ENCODE measurements at regions not wholly inside any gene's neighbourhood (a gene's known extent, or its start where the extent isn't known, plus 50 kb on each side); places are given as distances from the start of the nearest gene placed in this dataset.

GRCh38 chr4:31461421-31461820 lies 741.3 kb downstream of the PCDH7 start:
- no peaks in the 10 kb centered on the region; the same call in 1 of the 2 replicates for H3K4me1 ChIP-seq (ENCODE audit: insufficient read depth, low read length)
- Mint-ChIP-seq H3K27ac (no peak overlapping the region), H3K4me3 (no peak overlapping the region), H3K36me3 (ENCODE audit: insufficient read depth in 1 of 3, low read depth in 3 of 3) (peaks cover 3 to 18% (median 3%) of the 10 kb centered on the region in 3 experiments; a peak in 6 of 7 replicates), H3K27me3 (ENCODE audit: low read depth) (no peaks in the 10 kb centered on the region), H3K4me1 (peaks cover 4 to 7% of the 10 kb centered on the region in 2 experiments; a peak in 3 of 4 replicates), H3K9me3 (peaks cover 5 to 16% of the 10 kb centered on the region in 2 experiments; a peak in 4 of 5 replicates)
- H2BK20ac ChIP-seq (ENCODE audit: low read depth, low read length, poor library complexity, severe bottlenecking): no peak overlapping the region
- no peak overlapping the region for H2BK120ac ChIP-seq (ENCODE audit: low read depth, low read length, poor library complexity, severe bottlenecking)
- TF ChIP-seq CTCF (conservative IDR thresholded peaks at IDR 0.05): no peak
- no peaks in the 10 kb centered on the region for H3K79me2 ChIP-seq (ENCODE audit: insufficient read depth, low read length)
- H3K27me3 ChIP-seq (ENCODE audit: insufficient read depth, low read length): no peaks in the 10 kb centered on the region
- no peak overlapping the region for H4K5ac ChIP-seq (ENCODE audit: insufficient read length, low read depth, low read length)
- H3K23me2 ChIP-seq (ENCODE audit: insufficient read length, low read depth, low read length, poor library complexity, severe bottlenecking): no peaks in the 10 kb centered on the region
- no peak overlapping the region for H3K27ac ChIP-seq (ENCODE audit: insufficient read length, low read depth, low read length)
- DNase-seq: no peak
- no peak overlapping the region for H3K9ac ChIP-seq (ENCODE audit: extremely low read depth, insufficient read length, low read length)
- no peak overlapping the region for H3K23ac ChIP-seq (ENCODE audit: insufficient read length, low read depth, low read length)
- no peak overlapping the region for H4K91ac ChIP-seq (ENCODE audit: insufficient read length, low read depth, low read length)
- H2AFZ ChIP-seq (ENCODE audit: low read length): no peak overlapping the region
- no peak overlapping the region for H2BK15ac ChIP-seq (ENCODE audit: low read depth, low read length)
- H3K18ac ChIP-seq (ENCODE audit: insufficient read length, low read depth, low read length): no peak overlapping the region
- no peak overlapping the region for H2AK5ac ChIP-seq (ENCODE audit: insufficient read length, low read length)
- no peaks in the 10 kb centered on the region for H3K79me1 ChIP-seq (ENCODE audit: insufficient read depth, low read depth, low read length, poor library complexity, severe bottlenecking)
- no peak overlapping the region for H3T11ph ChIP-seq (ENCODE audit: low read length)
- no peak overlapping the region for H4K8ac ChIP-seq (replicated peaks; ENCODE audit: insufficient read length, low read depth, low read length)
- H2BK12ac ChIP-seq (ENCODE audit: insufficient read length, low read depth, low read length): no peak overlapping the region
- H3K4ac ChIP-seq (ENCODE audit: low read depth, low read length): no peak overlapping the region
- H2BK5ac ChIP-seq (ENCODE audit: insufficient read length, low read length): no peak overlapping the region
- H3K56ac ChIP-seq (ENCODE audit: insufficient read length, low read depth, low read length): no peak overlapping the region
- no CpG with 5 or more reads among the region's 5 CpGs for WGBS (ENCODE audit: extremely low coverage, insufficient read length, low lambda C conversion rate)
- H3K4me2 ChIP-seq (ENCODE audit: insufficient read depth, insufficient read length, low read length): no peak overlapping the region
- H3K9me3 ChIP-seq (ENCODE audit: control insufficient read depth, low read depth, low read length): no peaks in the 10 kb centered on the region
- H3K14ac ChIP-seq (ENCODE audit: insufficient read depth, low read length): no peak overlapping the region
- no peaks in the 10 kb centered on the region for H4K20me1 ChIP-seq (ENCODE audit: control insufficient read depth, insufficient read depth, insufficient read length)

Measured in H9 (cell line).